GM12878 (cell line): ENCODE measurements at regions not wholly inside any gene's neighbourhood (a gene's known extent, or its start where the extent isn't known, plus 50 kb on each side); places are given as distances from the start of the nearest gene placed in this dataset.

Experiments used
- ATAC-seq: fragments of 200-7000 bp; cut with Tn5 transposase; 3 replicates; pipeline ENCODE4 v1.9.1; 2020; ENCODE audit warnings: mild to moderate bottlenecking, moderate library complexity
- BruUV-seq: library from RNA; stranded (reverse); fragments of 400-500 nt; replicated peaks from 2 replicates; lab custom pipeline; 2021; lab: Mats Ljungman, UMichigan
- CTCF ChIA-PET: fragments of 300-600 bp; sonication (Branson Sonifier 250); formaldehyde crosslinking; extraction: SDS; loops from one replicate; lab custom pipeline; 2021; ENCODE audit warnings: inconsistent platforms; lab: Yijun Ruan, JAX
- POLR2A ChIA-PET: fragments of 350-600 bp; formaldehyde crosslinking; extraction: SDS; loops from one replicate; lab custom pipeline; 2021; ENCODE audit warnings: inconsistent platforms; lab: Charles Lee
- RAD21 ChIA-PET: fragments of 300-600 bp; sonication (Branson Sonifier 250); formaldehyde crosslinking; loops from one replicate; lab custom pipeline; 2023; ENCODE audit warnings: antibody characterized with exemption; ENCODE audit not compliant: unreplicated experiment; lab: Charles Lee
- SMC1A ChIA-PET: fragments of 300-600 bp; sonication (Branson Sonifier 250); formaldehyde crosslinking; loops from one replicate; lab custom pipeline; 2023; ENCODE audit not compliant: unreplicated experiment, uncharacterized antibody; lab: Charles Lee
- DNase-seq: peaks from one replicate; pipeline ENCODE4 v3.0.0-alpha.2; 2011; ENCODE audit warnings: low read depth, low spot score
- FAIRE-seq: peaks from 3 replicates; lab custom pipeline; 2011; peaks lifted over from hg19 to GRCh38; lab: Jason Lieb, UNC
- H2AFZ ChIP-seq: 2 replicates; pipeline ENCODE4 v1.6.0; 2011; ENCODE audit warnings: low read depth, low read length, control low read depth; ENCODE audit not compliant: control insufficient read depth
- H3K27ac ChIP-seq: 2 replicates; pipeline ENCODE4 v1.5.1; 2011; ENCODE audit warnings: control low read depth; ENCODE audit not compliant: control insufficient read depth, insufficient read depth
- H3K27me3 ChIP-seq, 2 experiments: replicated peaks in 1 of 2; 2 replicates each; pipeline versions ENCODE4 v1.6.0 to v1.6.1; 2011; ENCODE audit warnings: low read length in 1 of 2; ENCODE audit not compliant: control insufficient read depth in 2 of 2, insufficient read depth in 2 of 2
- H3K36me3 ChIP-seq, 2 experiments: 2 replicates each; pipeline ENCODE4 v1.5.1; 2011; ENCODE audit warnings: low read length in 1 of 2; ENCODE audit not compliant: control insufficient read depth in 2 of 2, insufficient read depth in 2 of 2
- H3K4me1 ChIP-seq: 2 replicates; pipeline ENCODE4 v1.6.1; 2011; ENCODE audit warnings: mild to moderate bottlenecking, low read length, moderate library complexity, mixed read lengths; ENCODE audit not compliant: control insufficient read depth, insufficient read depth
- H3K4me2 ChIP-seq: 2 replicates; pipeline ENCODE4 v1.6.0; 2011; ENCODE audit warnings: control low read depth; ENCODE audit not compliant: control insufficient read depth, insufficient read depth
- H3K4me3 ChIP-seq: fragments of 200-600 bp; sonication (generic); 2 replicates; pipeline ENCODE4 v1.5.1; 2016
- H3K79me2 ChIP-seq: 2 replicates; pipeline ENCODE4 v1.6.0; 2011; ENCODE audit warnings: low read length; ENCODE audit not compliant: control insufficient read depth, insufficient read depth
- H3K9ac ChIP-seq: 2 replicates; pipeline ENCODE4 v1.8.0; 2011; ENCODE audit warnings: low read length, control low read depth, mixed read lengths; ENCODE audit not compliant: control insufficient read depth, insufficient read depth
- H3K9me3 ChIP-seq: replicated peaks from 3 replicates; pipeline ENCODE4 v1.5.1; 2011; ENCODE audit warnings: mild to moderate bottlenecking, low read length; ENCODE audit not compliant: control insufficient read depth, insufficient read depth
- H4K20me1 ChIP-seq: 2 replicates; pipeline ENCODE4 v1.6.0; 2011; ENCODE audit not compliant: control insufficient read depth, insufficient read depth
- ATF3 ChIP-seq: IDR thresholded peaks from 2 replicates; pipeline ENCODE4 v1.6.1; 2011; ENCODE audit warnings: low read depth, mild to moderate bottlenecking, low read length, moderate library complexity, borderline replicate concordance; ENCODE audit errors: extremely low read depth
- GATAD2B ChIP-seq: fragments of 450-650 bp; conservative IDR thresholded peaks from 2 replicates; pipeline ENCODE4 v1.6.1; 2017; ENCODE audit warnings: low read depth, mild to moderate bottlenecking, moderate library complexity
- HSF1 ChIP-seq: fragments of 150-350 bp; IDR thresholded peaks from 2 replicates; pipeline ENCODE4 v1.6.1; 2014; ENCODE audit warnings: mild to moderate bottlenecking, low read depth, low read length
- IRF4 ChIP-seq: IDR thresholded peaks from 2 replicates; pipeline ENCODE4 v1.6.1; 2011; ENCODE audit warnings: low read depth, low read length
- MYB ChIP-seq: fragments of 150-350 bp; IDR thresholded peaks from 2 replicates; pipeline ENCODE4 v1.6.1; 2014; ENCODE audit warnings: mild to moderate bottlenecking, low read depth, low read length, borderline replicate concordance
- NR2C2 ChIP-seq: IDR thresholded peaks from 2 replicates; pipeline ENCODE4 v1.6.1; 2011; ENCODE audit warnings: borderline replicate concordance, low read depth; ENCODE audit not compliant: control insufficient read depth, insufficient read length
- PML ChIP-seq: IDR thresholded peaks from 2 replicates; pipeline ENCODE4 v1.6.1; 2012; ENCODE audit warnings: low read length, inconsistent platforms
- RAD51 ChIP-seq: fragments of 450-650 bp; IDR thresholded peaks from 2 replicates; pipeline ENCODE4 v1.6.1; 2016; ENCODE audit warnings: moderate library complexity, mild to moderate bottlenecking, inconsistent platforms
- RUNX3 ChIP-seq: IDR thresholded peaks from 2 replicates; pipeline ENCODE4 v1.6.1; 2012; ENCODE audit warnings: low read length, inconsistent platforms
- SIX5 ChIP-seq: IDR thresholded peaks from 2 replicates; pipeline ENCODE4 v1.6.1; 2011; ENCODE audit warnings: mild to moderate bottlenecking, low read depth, low read length, moderate library complexity; ENCODE audit not compliant: severe bottlenecking
- SMARCA5 ChIP-seq: fragments of 450-650 bp; IDR thresholded peaks from 2 replicates; pipeline ENCODE4 v1.6.1; 2017; ENCODE audit warnings: mild to moderate bottlenecking
- SUZ12 ChIP-seq: fragments of 200-600 bp; sonication (generic); IDR thresholded peaks from one replicate; pipeline ENCODE4 v1.6.1; 2018; ENCODE audit warnings: antibody characterized with exemption, mild to moderate bottlenecking; ENCODE audit not compliant: unreplicated experiment
- TAF1 ChIP-seq: IDR thresholded peaks from 2 replicates; pipeline ENCODE4 v1.6.1; 2011; ENCODE audit warnings: mild to moderate bottlenecking, low read depth, low read length, borderline replicate concordance
- TCF7 ChIP-seq: IDR thresholded peaks from 2 replicates; pipeline ENCODE4 v1.6.1; 2014; ENCODE audit warnings: antibody characterized with exemption, borderline replicate concordance
- YY1 ChIP-seq: IDR thresholded peaks from 2 replicates; pipeline ENCODE4 v1.6.1; 2011; ENCODE audit warnings: low read depth, mild to moderate bottlenecking, low read length
- ZZZ3 ChIP-seq: IDR thresholded peaks from 2 replicates; pipeline ENCODE4 v1.6.1; 2011; ENCODE audit warnings: low read depth; ENCODE audit not compliant: control insufficient read depth, insufficient read length
- WGBS: methylation state at CpG from one replicate; pipeline ENCODE4 v1.1.6; 2016; ENCODE audit warnings: low lambda C conversion rate; ENCODE audit not compliant: insufficient replicate concordance, insufficient coverage; ENCODE audit errors: missing lambda C conversion rate; 5-methylcytosine and 5-hydroxymethylcytosine counted together
- in situ Hi-C: fragments of 300-500 bp; cut with MboI; formaldehyde crosslinking; loops from 9 replicates; pipeline ENCODE4 v1.14.3; 2018; ENCODE audit warnings: mixed read lengths
- intact Hi-C: fragments of 100-400 bp; cut with micrococcal nuclease; formaldehyde crosslinking; loops from one replicate; pipeline ENCODE4 v1.14.2; 2022; ENCODE audit not compliant: unreplicated experiment
- TF ChIP-seq, protein P1 (sequence below): fragments of 450-650 bp; IDR thresholded peaks from 2 replicates; pipeline ENCODE4 v1.6.1; 2017; ENCODE audit warnings: low read depth, mild to moderate bottlenecking, moderate library complexity
- TF ChIP-seq, protein P2 (sequence below): IDR thresholded peaks from 2 replicates; pipeline ENCODE4 v1.6.1; 2012; ENCODE audit warnings: mild to moderate bottlenecking, low read depth, low read length

DNA sequence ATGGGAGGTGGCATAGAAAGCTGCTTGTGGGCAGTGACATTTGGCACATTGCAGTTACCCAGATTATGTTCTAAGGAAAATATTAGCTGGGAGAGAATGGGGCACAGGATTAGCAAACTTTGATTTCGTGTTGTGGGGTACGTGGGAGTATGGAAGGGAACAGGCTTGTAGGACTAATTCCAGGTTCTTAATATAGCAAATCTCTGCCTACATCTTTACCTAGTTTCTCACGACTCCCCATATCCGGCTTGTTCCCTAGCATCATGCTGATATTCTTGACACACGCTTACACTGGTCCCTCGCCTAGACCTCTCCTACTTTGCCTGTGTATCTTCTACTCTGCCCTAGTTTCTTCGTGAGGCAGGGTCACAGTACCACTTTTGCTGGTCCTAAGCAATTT is 293.9 kb upstream of the PLXNA2 start:
- Histone ChIP-seq H3K9me3 (no peaks in the 10 kb centered on the region), H3K36me3 (no peaks in the 10 kb centered on the region), H3K27me3 (peaks cover 0 to 1% of the 10 kb centered on the region in 2 experiments; a peak in 1 of 4 replicates), H3K9ac (no peak overlapping the region), H3K4me2 (no peak overlapping the region), H3K4me3 (no peak overlapping the region), H2AFZ (no peak overlapping the region), H3K79me2 (no peaks in the 10 kb centered on the region), H3K4me1 (no peaks in the 10 kb centered on the region), H4K20me1 (no peaks in the 10 kb centered on the region), H3K27ac (no peak overlapping the region)
- BruUV-seq, result no TSS peak
- WGBS, result 27% methylated on average over 7 of the region's 7 CpGs
- ChIA-PET CTCF (no interaction called here), SMC1A (no interaction called here), RAD21 (no interaction called here), POLR2A (no interaction called here)
- intact Hi-C loops, result no loop called here
- FAIRE-seq (no peak), ATAC-seq (no peak), DNase-seq (no peak)
- no peak for TF ChIP-seq ZZZ3
- TF ChIP-seq ATF3, result no peak
- no peak for TF ChIP-seq SUZ12
- TF ChIP-seq RUNX3, result no peak
- no peak for TF ChIP-seq SIX5
- no peak for TF ChIP-seq HSF1
- no peak for TF ChIP-seq RAD51
- TF ChIP-seq IRF4, result no peak
- TF ChIP-seq YY1, result no peak
- no peak for TF ChIP-seq TAF1
- no peak for TF ChIP-seq TCF7
- no peak for TF ChIP-seq PML
- TF ChIP-seq, protein P1, sequence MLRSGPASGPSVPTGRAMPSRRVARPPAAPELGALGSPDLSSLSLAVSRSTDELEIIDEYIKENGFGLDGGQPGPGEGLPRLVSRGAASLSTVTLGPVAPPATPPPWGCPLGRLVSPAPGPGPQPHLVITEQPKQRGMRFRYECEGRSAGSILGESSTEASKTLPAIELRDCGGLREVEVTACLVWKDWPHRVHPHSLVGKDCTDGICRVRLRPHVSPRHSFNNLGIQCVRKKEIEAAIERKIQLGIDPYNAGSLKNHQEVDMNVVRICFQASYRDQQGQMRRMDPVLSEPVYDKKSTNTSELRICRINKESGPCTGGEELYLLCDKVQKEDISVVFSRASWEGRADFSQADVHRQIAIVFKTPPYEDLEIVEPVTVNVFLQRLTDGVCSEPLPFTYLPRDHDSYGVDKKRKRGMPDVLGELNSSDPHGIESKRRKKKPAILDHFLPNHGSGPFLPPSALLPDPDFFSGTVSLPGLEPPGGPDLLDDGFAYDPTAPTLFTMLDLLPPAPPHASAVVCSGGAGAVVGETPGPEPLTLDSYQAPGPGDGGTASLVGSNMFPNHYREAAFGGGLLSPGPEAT, result no peak
- no peak for TF ChIP-seq MYB
- no peak for TF ChIP-seq NR2C2
- TF ChIP-seq, protein P2, sequence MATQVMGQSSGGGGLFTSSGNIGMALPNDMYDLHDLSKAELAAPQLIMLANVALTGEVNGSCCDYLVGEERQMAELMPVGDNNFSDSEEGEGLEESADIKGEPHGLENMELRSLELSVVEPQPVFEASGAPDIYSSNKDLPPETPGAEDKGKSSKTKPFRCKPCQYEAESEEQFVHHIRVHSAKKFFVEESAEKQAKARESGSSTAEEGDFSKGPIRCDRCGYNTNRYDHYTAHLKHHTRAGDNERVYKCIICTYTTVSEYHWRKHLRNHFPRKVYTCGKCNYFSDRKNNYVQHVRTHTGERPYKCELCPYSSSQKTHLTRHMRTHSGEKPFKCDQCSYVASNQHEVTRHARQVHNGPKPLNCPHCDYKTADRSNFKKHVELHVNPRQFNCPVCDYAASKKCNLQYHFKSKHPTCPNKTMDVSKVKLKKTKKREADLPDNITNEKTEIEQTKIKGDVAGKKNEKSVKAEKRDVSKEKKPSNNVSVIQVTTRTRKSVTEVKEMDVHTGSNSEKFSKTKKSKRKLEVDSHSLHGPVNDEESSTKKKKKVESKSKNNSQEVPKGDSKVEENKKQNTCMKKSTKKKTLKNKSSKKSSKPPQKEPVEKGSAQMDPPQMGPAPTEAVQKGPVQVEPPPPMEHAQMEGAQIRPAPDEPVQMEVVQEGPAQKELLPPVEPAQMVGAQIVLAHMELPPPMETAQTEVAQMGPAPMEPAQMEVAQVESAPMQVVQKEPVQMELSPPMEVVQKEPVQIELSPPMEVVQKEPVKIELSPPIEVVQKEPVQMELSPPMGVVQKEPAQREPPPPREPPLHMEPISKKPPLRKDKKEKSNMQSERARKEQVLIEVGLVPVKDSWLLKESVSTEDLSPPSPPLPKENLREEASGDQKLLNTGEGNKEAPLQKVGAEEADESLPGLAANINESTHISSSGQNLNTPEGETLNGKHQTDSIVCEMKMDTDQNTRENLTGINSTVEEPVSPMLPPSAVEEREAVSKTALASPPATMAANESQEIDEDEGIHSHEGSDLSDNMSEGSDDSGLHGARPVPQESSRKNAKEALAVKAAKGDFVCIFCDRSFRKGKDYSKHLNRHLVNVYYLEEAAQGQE, result no peak
- no peak for TF ChIP-seq SMARCA5
- TF ChIP-seq GATAD2B, result no peak
- in situ Hi-C loops, result no loop called here
